ENCODE measurements at regions not wholly inside any gene's neighbourhood (a gene's known extent, or its start where the extent isn't known, plus 50 kb on each side); places are given as distances from the start of the nearest gene placed in this dataset.
A peak's percentile ranks its signal among the peaks of the same experiment; 100 is the strongest.

DNA sequence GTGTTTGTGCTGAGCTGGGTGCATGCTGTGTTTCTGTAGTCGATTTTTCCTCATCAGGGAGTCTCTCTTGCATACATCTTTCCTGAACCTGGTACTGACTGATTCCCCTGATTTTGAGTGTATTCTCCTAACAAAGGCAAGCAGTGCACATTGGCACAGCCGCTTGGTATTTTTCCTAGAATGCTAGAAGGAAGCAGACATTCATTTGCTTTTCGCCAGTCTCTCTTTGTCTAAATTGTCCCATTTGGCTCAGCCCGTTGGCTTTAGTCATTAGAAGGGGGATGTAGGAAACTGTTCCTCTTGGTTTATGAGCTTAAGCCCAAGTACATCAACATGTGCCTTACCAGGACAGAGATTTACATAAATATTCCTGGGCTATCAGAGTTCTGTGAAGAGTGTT lies 266.1 kb upstream of the TMTC4 start:
- peak; percentile 10 for DNase-seq (ENCODE audit: low spot score)

DNA sequence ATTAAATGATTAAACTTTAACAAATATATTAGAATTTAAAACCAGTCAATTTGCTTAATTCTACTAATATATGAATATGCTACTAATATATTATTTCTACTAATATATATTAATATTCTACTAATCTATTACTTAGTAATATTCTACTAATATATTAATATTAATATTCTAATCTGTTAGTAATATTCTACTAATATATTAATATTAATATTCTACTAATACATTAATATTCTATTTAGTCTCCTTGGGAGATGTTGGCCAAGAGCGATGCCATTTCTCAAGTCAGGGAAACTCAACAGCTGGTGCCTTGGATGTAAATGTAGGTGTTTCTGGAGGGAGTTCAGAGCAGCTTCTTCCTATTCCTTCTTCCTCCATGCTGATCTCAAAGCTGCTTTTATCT lies 259.2 kb upstream of the TMTC4 start:
- DNase-seq (ENCODE audit: low spot score) = no peak

DNA sequence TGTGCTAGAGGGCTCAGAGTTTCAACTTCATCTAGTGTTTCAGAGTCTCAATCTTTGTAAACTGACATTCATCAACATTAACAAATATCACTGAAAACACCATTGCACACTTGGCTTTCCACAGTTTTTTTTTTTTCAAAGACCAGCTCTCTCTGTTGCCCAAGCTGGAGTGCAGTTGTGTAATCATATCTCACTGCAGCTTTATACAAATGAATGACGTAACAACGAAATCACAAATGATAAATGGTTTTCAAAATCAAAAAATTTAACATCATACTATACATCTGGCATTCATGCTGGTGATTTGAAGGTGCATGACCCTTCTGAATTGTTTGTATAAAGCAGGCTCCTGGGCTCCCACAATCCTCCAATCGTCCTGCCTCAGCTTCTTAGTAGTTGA lies 248.0 kb upstream of the TMTC4 start:
- no peak for DNase-seq (ENCODE audit: low spot score)

DNA sequence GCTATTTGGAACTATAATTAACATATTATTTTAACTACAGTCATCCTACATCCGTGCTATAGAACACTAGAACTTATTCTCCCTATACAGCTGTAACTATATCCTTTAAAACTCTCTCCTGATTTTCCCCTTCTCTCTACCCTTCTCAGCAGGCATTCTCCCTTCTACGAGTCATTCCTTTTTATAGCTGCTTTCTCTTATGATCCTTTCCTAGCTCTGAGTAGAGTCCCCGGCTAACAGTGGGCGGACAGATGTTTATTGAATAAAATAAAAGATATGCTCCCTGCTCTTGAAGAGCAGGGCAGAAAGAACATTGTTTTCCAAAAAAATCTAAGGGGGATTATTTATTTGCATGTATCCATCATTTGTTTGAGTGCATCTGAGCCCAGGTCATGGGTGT lies 246.5 kb upstream of the TMTC4 start:
- DNase-seq (ENCODE audit: low spot score) = no peak

DNA sequence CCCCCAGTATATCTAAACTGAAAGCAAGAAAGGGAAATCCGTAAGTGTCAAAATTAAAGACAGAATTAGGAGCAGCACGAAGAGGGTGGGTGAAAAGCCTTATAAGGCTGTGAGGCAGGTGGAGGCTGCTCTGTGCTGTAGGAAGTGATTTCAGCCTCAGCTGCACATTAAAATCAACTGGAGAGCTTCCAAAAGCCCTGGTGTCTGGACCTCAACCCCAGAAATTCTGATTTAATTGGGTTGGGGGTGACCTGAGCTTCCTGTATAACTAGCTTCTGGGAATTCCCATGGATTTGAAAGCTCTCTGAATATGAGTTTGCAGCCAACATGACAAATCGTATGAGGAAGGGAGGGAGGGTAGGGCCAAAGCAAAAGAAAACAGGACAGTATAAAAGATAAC lies 242.4 kb upstream of the TMTC4 start:
- no peak for DNase-seq (ENCODE audit: low spot score)

DNA sequence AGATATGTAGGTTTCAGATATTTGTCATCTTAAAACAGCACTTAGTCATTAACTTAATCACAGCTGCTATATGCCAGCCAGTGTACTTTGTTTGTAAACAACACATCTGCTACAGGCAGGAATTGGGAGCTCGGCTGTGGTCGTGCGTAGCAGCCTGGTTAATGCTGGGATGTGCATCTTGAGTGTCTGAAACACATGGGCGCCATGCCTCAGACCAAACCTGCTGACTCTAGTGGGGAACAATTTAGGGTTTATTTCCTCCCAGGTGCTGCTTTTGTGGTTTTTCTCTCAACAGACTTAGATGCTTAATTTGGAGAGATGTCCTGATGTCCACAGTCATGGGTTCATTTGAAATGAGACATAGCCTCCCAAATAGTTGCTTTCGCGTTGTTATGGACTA lies 238.5 kb upstream of the TMTC4 start:
- no peak for DNase-seq (ENCODE audit: low spot score)

DNA sequence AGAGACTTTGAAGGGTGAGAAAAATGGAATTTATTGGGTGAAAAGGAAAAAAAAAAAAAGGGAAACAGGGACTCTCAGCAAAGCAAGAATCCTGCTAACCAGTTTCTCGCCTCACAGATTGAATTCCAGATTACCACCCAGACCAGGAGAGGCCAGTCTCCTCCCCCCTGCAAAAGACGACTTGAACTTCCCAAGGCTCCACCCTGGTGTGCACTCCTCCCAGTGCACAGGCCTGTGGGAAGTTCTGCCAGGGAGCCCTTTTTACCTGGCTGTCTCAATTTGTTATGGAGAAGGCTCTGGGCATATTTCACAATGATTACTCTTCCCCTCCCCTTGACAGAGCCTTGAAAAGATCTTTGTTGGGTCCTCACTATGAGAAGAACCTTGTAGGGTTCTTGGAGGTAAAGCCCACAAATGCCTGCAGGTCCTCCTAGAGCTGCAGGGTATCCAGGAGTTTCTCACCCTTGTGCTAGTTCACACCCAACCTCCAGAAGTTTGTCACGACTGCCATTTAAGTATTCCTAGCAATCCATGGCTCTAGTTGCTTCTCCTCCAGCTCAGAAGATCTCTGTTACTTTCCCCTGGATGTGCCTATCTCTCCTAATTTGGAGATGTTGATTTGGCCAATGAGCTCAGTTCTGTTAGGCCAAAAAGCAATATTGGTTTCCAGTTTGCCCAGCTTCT lies 229.8 kb upstream of the TMTC4 start:
- no peak for DNase-seq (ENCODE audit: low spot score)

DNA sequence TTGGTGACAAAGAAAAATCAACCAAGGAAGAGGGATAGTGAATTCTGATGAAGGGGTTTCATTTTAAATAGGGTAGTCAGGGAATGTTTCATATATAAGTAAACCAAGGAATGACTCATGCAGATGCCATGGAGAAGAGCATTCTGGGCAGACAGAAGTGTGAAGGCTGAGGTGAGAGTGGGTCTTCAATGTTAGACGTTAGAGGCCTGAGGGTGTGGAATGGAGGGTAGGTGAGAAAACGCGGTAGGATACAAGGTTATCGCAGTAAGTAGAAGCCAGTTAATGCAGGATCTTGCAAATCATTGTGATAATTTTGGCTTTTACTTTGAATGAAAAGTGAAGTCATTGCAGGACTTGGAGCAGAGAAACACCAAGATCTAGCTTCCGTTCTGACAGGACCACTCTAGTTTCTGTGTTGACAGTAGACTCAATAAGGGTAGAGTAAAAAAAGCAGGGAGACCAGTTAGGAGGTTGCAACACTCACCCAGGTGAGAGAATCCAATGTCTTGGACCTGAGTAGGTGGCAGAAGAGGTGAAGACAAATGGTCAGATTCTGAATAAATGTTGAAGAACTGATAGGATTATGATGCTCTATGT lies 225.2 kb upstream of the TMTC4 start:
- DNase-seq (ENCODE audit: low spot score) = no peak

DNA sequence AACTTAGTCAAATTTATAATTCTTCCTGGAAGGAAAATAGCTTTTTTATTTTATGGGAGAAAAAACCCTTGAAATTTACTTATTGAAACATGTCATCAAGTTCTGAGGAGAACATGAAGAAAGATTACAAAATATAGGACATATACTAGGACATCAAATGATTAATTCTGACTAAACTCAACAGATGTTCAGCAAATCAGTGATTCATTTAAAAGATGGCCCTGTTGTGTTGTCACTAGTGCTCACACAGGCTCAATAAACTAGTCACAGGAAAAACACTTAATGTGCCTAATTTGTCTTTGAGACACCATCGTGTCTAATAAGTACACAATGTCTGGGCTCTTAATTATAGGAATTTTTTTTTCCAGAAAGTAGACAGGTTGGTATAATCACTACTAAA lies 223.8 kb upstream of the TMTC4 start:
- no peak for DNase-seq (ENCODE audit: low spot score)

DNA sequence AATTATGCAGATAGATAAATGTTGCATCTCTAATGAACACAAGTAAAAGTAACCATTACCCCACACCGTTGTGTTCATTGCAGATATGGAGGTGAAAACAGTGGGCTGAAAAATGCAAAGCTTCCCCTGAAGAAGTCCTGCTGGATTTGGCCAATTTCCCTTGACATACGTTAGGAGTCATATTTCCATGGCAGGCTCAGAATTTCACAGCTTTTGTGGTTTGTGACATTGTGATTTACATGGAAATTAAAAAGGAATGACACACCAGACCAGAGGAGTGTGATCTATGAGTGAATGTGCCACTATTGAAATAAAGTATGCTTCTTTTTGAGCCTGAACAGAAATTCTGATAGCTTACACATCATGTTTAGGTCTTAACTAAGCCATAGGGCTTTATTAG lies 221.1 kb upstream of the TMTC4 start:
- DNase-seq (ENCODE audit: low spot score) = no peak

DNA sequence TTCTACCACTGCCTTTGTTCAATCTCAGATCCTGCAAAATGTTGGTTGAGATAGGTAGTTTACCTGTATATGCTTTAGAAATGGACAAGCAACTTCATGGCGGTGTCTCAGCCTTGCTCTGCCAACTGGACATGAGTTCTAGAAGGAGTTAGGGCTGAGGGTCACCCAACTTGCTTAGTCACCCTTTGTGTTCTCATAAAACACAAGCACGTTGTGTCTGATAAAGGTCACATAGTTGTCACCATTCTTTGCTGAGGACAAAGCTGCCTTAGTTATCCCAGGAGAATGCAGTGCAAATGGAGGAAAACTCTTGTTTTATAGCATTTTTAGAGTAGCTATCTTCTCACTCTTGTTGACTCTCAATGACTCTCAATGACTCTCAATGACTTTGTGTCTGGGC lies 218.4 kb upstream of the TMTC4 start:
- DNase-seq (ENCODE audit: low spot score) = peak; percentile 71

DNA sequence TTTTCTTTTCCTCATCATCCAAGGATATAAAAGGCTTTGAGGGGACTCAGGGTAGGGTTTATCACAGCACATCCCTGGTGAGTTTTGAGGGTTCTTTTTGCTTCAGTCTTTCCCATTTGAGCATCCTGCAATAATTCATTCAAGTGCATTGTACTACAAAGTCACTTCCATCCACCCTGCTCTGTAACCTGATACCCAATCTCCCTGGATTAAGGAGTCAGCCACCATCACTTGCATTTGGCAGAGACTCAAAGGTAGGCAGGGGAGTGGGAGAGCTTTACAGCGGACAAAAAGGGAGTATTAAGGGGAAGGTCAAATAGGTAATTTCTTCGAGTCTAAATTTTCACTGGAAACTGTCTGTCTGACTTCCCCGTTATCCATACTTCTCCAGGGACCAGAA lies 216.1 kb upstream of the TMTC4 start:
- no peak for DNase-seq (ENCODE audit: low spot score)

DNA sequence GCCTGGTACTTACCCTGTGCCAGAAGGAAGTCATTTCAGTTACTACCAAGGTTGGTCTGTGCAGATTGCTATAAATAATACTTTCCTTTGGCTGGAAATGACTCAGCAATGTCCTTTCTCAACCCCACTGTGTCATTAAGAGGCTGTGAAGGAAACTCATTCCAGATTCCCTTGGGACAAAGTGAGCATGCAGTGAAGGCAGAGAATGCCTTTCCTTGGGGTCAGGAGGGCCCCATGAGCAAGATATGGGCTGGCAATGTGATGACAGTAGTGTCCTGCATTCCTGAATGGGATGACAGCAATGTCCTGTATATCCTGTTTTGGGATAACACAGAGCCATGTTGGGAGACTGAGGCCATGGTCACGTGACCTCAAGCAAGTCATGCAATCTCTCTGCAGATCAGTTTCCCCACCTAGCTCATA lies 213.1 kb upstream of the TMTC4 start:
- DNase-seq (ENCODE audit: low spot score) = no peak

DNA sequence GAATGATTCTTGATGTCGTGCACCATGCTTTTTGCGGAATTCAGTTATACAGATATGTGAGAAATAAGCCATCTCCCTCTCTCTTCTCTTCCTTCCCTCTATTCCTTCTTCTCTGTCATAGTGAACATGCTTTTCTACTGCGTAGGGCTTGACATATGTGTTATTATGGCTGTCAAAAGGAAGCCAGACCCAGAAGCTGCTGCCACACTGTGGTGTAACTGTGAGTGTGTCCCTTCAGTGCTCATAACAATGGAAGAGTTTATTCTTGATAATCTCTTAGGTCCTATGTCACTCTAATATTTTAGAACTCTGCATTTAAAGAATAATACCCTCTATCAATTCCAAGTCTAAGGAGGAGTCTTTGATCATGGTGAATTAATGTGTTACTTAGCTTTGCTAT lies 208.9 kb upstream of the TMTC4 start:
- DNase-seq (ENCODE audit: low spot score) = peak; percentile 46

DNA sequence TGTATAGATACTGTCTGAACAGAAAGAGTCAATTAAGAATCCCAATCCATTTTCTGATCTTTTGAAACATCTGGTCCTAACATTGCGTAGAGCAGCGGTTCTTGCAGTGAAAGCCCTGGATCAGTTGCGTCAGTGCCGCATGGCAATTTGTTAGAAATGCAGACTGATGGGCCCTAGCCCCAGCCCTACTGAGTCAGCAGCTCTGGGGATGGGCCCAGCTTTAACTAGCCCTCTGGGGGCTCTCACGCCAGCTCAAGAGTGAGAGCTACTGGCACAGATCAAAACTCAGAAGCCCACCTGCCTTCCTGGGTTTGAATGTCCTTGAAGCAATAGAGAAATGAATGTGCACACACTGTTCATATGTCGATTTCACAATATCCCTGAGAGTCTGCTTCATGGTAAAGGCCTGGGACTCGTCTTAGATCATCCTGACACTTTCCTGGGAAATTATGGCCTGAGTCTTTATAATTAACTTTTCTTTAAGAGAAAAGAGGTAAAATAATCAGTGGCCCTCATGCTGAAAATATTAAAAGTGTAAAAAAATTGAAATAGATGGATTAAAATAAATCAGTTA lies 206.8 kb upstream of the TMTC4 start:
- no peak for DNase-seq (ENCODE audit: low spot score)

DNA sequence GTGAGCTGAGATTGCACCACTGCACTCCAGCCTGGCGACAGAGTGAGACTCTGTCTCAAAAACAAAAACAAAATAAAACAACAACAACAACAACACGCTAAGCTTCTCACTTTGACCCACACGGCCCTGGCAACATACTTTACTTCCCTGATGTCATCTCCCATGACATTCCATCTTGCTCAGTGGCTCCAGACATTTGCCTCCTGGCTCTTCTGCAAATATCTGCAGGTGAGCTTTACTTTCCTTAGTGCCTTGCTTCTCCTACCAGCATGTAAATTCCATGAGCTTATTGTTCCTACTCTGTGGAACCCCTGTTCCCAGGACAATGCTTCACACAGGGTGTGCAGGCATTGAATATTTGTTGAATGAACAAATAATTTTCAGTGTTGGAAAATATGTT lies 205.6 kb upstream of the TMTC4 start:
- no peak for DNase-seq (ENCODE audit: low spot score)

DNA sequence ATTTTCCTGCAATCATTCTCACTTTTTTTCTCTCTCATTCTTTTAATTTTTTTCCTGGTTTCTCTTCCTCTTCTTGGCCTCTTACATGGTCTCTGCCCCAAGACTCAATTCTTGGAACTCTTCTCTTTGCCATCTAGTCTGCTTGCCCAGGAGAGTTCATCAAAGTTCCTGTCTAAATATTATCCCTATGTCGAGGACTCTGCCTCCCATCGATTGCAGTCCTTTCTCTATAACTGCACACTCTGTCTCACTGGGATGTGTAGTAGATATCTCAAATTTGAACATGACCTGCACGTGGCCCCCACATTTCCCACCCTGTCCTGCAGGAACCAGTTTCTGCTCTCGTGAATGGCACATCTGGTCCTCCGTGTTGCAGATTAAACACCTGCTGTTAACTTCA lies 204.7 kb upstream of the TMTC4 start:
- DNase-seq (ENCODE audit: low spot score) = no peak

DNA sequence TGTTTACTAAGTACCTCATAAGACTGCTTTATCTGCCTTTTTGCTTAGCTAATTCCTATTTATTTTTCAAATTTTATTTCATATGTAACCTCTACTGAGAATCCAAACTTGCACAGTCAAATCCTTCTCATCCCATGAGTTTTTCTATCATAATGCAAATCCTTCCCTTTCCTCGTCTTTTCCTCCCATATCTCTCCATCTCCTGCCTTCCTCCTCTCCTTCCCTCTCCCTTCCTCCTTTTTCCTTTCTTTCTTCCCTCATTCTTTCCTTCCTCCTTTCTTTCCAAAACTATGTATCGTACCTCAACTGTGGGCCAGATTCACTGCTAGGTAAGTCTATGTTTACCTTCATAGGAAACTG lies 201.4 kb upstream of the TMTC4 start:
- no peak for DNase-seq (ENCODE audit: low spot score)

DNA sequence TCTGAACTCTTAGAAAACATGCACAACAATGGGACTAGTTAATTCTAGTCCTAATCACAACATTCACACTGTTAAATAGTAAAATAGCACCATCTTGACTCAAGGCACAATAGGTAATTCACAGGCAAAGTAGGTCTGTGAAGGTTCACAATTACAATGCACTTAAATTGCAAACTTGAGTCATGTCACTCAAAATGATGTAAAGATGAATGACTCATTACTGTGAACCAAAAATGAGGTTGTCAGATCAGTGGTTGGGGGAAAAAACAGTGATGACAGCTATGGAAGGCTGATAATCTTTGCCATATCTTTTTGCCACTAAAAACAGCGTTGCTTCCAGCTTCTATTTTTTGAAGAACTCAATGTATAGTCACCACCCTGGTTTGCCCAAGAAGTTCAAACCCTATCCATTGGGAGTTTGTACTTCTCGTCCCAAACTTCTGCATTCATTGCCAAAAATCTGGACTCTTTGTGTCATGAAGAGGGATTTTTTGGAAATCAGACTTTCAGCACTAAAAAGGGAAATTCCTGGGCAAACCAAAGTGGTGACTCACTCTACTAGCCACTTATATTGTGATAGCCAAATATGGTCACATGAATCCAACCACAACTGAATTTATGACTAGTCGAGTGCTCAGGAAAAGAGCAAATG lies 200.9 kb upstream of the TMTC4 start:
- DNase-seq (ENCODE audit: low spot score) = no peak

DNA sequence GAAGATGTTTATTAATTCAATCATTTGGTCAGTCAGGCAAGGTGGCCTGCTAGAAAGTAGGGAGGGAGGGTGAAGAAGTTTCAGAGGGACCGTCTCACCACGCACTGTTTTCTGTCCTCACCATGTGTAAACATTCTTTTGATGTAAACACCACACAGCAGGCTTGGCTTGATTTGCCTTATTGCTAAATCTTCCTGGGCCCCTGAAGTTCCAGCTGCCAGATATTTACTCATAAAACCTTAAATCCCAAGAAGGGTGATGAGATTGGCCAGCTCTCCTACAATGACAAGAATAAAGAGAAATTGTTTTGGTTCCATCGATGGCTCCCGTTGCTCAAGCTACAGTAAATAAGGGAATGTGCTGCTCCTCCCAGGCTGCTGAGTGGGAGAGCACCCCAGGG lies 198.2 kb upstream of the TMTC4 start:
- no peak for DNase-seq (ENCODE audit: low spot score)

DNA sequence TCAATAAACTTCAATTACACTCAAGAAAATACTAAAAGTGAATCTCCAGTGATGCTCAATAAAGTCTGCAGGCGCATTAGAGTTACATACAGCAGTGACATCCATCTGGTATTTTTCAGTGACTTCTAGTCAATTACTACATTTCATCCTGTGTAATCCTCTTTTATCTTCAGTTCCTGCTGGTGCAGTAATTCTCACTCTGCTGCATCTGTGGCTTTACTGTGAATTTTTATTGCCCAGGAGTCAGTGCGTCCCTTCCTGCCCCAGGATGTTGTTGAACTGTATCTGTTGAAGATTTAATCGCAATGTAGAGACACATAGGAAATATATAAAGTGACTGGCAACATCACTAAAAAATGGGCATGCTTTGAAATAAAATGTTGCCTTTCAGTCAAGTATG lies 196.3 kb upstream of the TMTC4 start:
- no peak for DNase-seq (ENCODE audit: low spot score)

DNA sequence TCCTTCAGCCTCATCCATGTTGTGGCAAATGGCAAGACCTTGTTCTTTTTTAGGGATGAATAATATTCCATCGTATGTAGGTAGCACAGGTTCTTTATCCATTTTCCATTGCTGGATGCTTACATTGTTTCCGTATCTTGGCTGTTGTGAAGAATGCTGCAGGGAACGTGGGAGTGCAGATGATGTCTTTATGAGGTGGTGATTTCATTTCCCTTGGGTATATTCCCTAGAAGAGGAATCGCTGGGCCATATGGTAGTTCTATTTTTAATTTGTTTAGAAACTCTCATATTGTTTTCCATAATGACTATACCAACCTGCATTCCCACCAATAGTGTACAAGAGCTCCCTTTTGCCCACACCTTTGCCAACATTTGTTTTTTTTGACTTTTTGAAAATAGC lies 186.3 kb upstream of the TMTC4 start:
- no peak for DNase-seq (ENCODE audit: low spot score)

DNA sequence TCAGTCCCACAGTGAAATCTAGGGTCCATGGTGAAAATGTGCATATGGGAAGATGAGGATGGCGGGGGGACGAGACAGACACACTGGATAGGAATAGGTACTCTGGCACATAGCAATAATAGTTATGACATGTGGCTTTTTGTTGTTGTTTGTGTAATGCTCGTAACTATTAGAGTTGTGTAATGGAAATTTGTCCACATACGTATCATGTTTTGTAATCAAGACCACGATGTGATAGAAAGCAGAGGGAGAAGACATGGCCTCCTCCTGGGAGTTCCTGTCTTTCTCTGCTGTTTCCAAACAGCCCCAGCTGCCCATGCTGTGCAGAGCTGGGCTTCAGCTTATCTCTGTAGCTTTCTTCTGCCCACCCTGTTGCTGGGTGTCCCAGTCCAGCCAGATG lies 185.3 kb upstream of the TMTC4 start:
- no peak for DNase-seq (ENCODE audit: low spot score)

DNA sequence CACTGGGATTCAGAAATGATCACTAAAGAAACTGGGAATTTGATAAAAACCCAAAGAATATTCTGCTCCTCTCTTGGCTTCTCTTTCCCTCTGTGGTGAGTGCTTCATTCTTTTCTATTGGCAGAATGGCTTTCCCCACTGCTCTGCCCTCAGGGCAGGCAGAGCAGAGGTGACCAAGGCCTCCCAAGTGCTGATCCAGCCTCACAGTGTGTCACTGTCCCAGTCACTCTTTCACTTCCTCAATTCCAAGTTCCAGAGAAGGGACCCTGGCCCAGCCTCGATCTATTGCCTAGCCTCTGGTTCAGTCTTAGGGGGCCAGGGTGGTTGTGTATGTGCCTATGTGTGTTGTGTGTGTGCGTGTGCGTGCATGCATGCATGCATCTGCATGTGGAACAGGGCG lies 180.6 kb upstream of the TMTC4 start:
- no peak for DNase-seq (ENCODE audit: low spot score)

Data from globus pallidus (tissue), 1 donor.